ENCODE measurements at regions not wholly inside any gene's neighbourhood (a gene's known extent, or its start where the extent isn't known, plus 50 kb on each side); places are given as distances from the start of the nearest gene placed in this dataset.

- ChIA-PET CTCF (no interaction called here), POLR2A (interaction anchor here (0.6 kb wide), 1 partner anchor 1686 kb away, joined by 4 read pairs; no protein-coding TSS in a partner anchor)
- no TSS peak for BruUV-seq (replicated peaks)
- Histone ChIP-seq H3K27me3 (ENCODE audit: control insufficient read depth, insufficient read depth, low read length) (no peaks in the 10 kb centered on the region), H3K9me3 (ENCODE audit: control insufficient read depth, insufficient read depth, low read depth, low read length) (no peaks in the 10 kb centered on the region), H3K4me1 (ENCODE audit: control insufficient read depth, insufficient read depth, low read length) (no peaks in the 10 kb centered on the region), H3K27ac (ENCODE audit: low read length) (no peak overlapping the region), H3K36me3 (ENCODE audit: control insufficient read depth, insufficient read depth, low read length) (no peaks in the 10 kb centered on the region), H3K4me3 (ENCODE audit: low read depth in 2 of 2, low read length in 2 of 2) (no peak overlapping the region)
- intact Hi-C loops (cut with micrococcal nuclease; ENCODE audit: unreplicated experiment): no loop called here
- DNase-seq (ENCODE audit: low read depth, low spot score) (no peak), ATAC-seq (no peak)
- no peak for TF ChIP-seq TCF7L2 (IDR thresholded peaks at IDR 0.05; ENCODE audit: low read depth, low read length)
- no peak for TF ChIP-seq CTCF (IDR thresholded peaks at IDR 0.05)
- no peak for TF ChIP-seq SIN3A (IDR thresholded peaks at IDR 0.05; ENCODE audit: borderline replicate concordance, insufficient read depth, low read depth, low read length)
- no peak for TF ChIP-seq POLR2AphosphoS5 (IDR thresholded peaks at IDR 0.05; ENCODE audit: low read depth, low read length)
- no peak for TF ChIP-seq REST (IDR thresholded peaks at IDR 0.05; ENCODE audit: insufficient read depth in 1 of 2, low read depth in 2 of 2, low read length in 1 of 2)
- in situ Hi-C loops (cut with HindIII; ENCODE audit: low pct_unique_long_range_greater_than_20kb, low sequenced_read_pairs): no loop called here
Measured at GRCh38 chr3:147940405-147941193, 531.4 kb downstream of the ZIC1 start.

GRCh38 chr3:147941969-147942368, 532.8 kb downstream of the ZIC1 start:
- TF ChIP-seq REST (IDR thresholded peaks at IDR 0.05; ENCODE audit: insufficient read depth in 1 of 2, low read depth in 2 of 2, low read length in 1 of 2): no peak
- Histone ChIP-seq H3K27me3 (ENCODE audit: control insufficient read depth, insufficient read depth, low read length) (no peaks in the 10 kb centered on the region), H3K4me1 (ENCODE audit: control insufficient read depth, insufficient read depth, low read length) (no peaks in the 10 kb centered on the region), H3K9me3 (ENCODE audit: control insufficient read depth, insufficient read depth, low read depth, low read length) (no peaks in the 10 kb centered on the region), H3K27ac (ENCODE audit: low read length) (no peak overlapping the region), H3K36me3 (ENCODE audit: control insufficient read depth, insufficient read depth, low read length) (no peaks in the 10 kb centered on the region), H3K4me3 (ENCODE audit: low read depth in 2 of 2, low read length in 2 of 2) (no peak overlapping the region)
- BruUV-seq (replicated peaks): no TSS peak
- in situ Hi-C loops (cut with HindIII; ENCODE audit: low pct_unique_long_range_greater_than_20kb, low sequenced_read_pairs): no loop called here
- DNase-seq (ENCODE audit: low read depth, low spot score): no peak
- ChIA-PET CTCF (no interaction called here), POLR2A (no interaction called here)
- intact Hi-C loops (cut with micrococcal nuclease; ENCODE audit: unreplicated experiment): no loop called here
- no peak for ATAC-seq

All from Panc1 (cell line).